SK-N-SH treated with all-trans-retinoic acid at 6 μM for 48 hours (cell line): ENCODE measurements at regions not wholly inside any gene's neighbourhood (a gene's known extent, or its start where the extent isn't known, plus 50 kb on each side); places are given as distances from the start of the nearest gene placed in this dataset.
"Not testable (repeated sequence)": the region's sequence is repeated elsewhere in the genome, so short reads cannot be mapped to it uniquely, and the experiment has no call there.

Experiments
- ATAC-seq: fragments of 200-7000 bp; cut with Tn5 transposase; 3 replicates; pipeline ENCODE4 v1.9.1; 2020; ENCODE audit warnings: mild to moderate bottlenecking, moderate library complexity
- ARNTL ChIP-seq: fragments of 450-650 bp; formaldehyde crosslinking; IDR thresholded peaks from 2 replicates; pipeline ENCODE4 v1.5.0; 2020; ENCODE audit warnings: low read depth, mild to moderate bottlenecking, moderate library complexity, borderline replicate concordance
- BACH2 ChIP-seq: fragments of 250-450 bp; sonication (Bioruptor Pico); IDR thresholded peaks from 2 replicates; pipeline ENCODE4 v1.9.0; 2021; ENCODE audit warnings: mild to moderate bottlenecking, borderline replicate concordance
- CREB5 ChIP-seq: fragments of 250-450 bp; sonication (Bioruptor Pico); IDR thresholded peaks from 2 replicates; pipeline ENCODE4 v1.5.1; 2020; ENCODE audit warnings: low read depth, mild to moderate bottlenecking, moderate library complexity
- CSDC2 ChIP-seq: fragments of 250-450 bp; sonication (Bioruptor Pico); IDR thresholded peaks from 2 replicates; pipeline ENCODE4 v1.5.0; 2020; ENCODE audit warnings: mild to moderate bottlenecking, moderate library complexity
- ESRRG ChIP-seq: fragments of 250-450 bp; sonication (Bioruptor Pico); IDR thresholded peaks from 2 replicates; pipeline ENCODE4 v1.6.1; 2021; ENCODE audit warnings: mild to moderate bottlenecking
- GLIS3 ChIP-seq: fragments of 250-450 bp; sonication (Bioruptor Pico); IDR thresholded peaks from 2 replicates; pipeline ENCODE4 v1.5.0; 2020; ENCODE audit warnings: mild to moderate bottlenecking, moderate library complexity
- ISL1 ChIP-seq: fragments of 250-450 bp; sonication (Bioruptor Pico); IDR thresholded peaks from 2 replicates; pipeline ENCODE4 v2.1.2; 2022; ENCODE audit warnings: mild to moderate bottlenecking, moderate library complexity
- OSR1 ChIP-seq: fragments of 250-450 bp; sonication (Bioruptor Pico); IDR thresholded peaks from 2 replicates; pipeline ENCODE4 v1.8.0; 2022; ENCODE audit warnings: moderate library complexity, mild to moderate bottlenecking, inconsistent platforms
- PATZ1 ChIP-seq: fragments of 250-450 bp; sonication (Bioruptor Pico); IDR thresholded peaks from 2 replicates; pipeline ENCODE4 v1.8.0; 2020; ENCODE audit warnings: mild to moderate bottlenecking, moderate library complexity, borderline replicate concordance
- PPARA ChIP-seq: fragments of 250-450 bp; sonication (Bioruptor Pico); IDR thresholded peaks from 2 replicates; pipeline ENCODE4 v1.5.0; 2020; ENCODE audit warnings: mild to moderate bottlenecking, borderline replicate concordance
- RARB ChIP-seq: fragments of 250-450 bp; sonication (Bioruptor Pico); IDR thresholded peaks from 2 replicates; pipeline ENCODE4 v1.8.0; 2021; ENCODE audit warnings: mild to moderate bottlenecking, moderate library complexity
- SNAI2 ChIP-seq: fragments of 250-450 bp; sonication (Bioruptor Pico); IDR thresholded peaks from 2 replicates; pipeline ENCODE4 v1.5.0; 2020; ENCODE audit warnings: mild to moderate bottlenecking, moderate library complexity
- TCF4 ChIP-seq: fragments of 250-450 bp; sonication (Bioruptor Pico); IDR thresholded peaks from 2 replicates; pipeline ENCODE4 v1.8.0; 2021; ENCODE audit warnings: mild to moderate bottlenecking, moderate library complexity, borderline replicate concordance
- TOX ChIP-seq: fragments of 250-450 bp; sonication (Bioruptor Pico); IDR thresholded peaks from 2 replicates; pipeline ENCODE4 v1.8.0; 2021; ENCODE audit warnings: mild to moderate bottlenecking, moderate library complexity, borderline replicate concordance
- TSHZ2 ChIP-seq: fragments of 250-450 bp; sonication (Bioruptor Pico); IDR thresholded peaks from 2 replicates; pipeline ENCODE4 v1.5.0; 2020; ENCODE audit warnings: mild to moderate bottlenecking, moderate library complexity
- ZC3H10 ChIP-seq: fragments of 250-450 bp; sonication (Bioruptor Pico); IDR thresholded peaks from 2 replicates; pipeline ENCODE4 v1.5.1; 2021; ENCODE audit warnings: mild to moderate bottlenecking, moderate library complexity
- ZFP3 ChIP-seq: fragments of 250-450 bp; sonication (Bioruptor Pico); IDR thresholded peaks from 2 replicates; pipeline ENCODE4 v1.5.0; 2020; ENCODE audit warnings: mild to moderate bottlenecking, moderate library complexity
- ZFP30 ChIP-seq: fragments of 450-650 bp; formaldehyde crosslinking; IDR thresholded peaks from 2 replicates; pipeline ENCODE4 v1.5.0; 2022; ENCODE audit warnings: mild to moderate bottlenecking, moderate library complexity
- ZNF565 ChIP-seq: fragments of 450-650 bp; formaldehyde crosslinking; conservative IDR thresholded peaks from 2 replicates; pipeline ENCODE4 v1.5.0; 2020; ENCODE audit warnings: low read depth, mild to moderate bottlenecking, moderate library complexity
- ZNF70 ChIP-seq: fragments of 450-650 bp; formaldehyde crosslinking; IDR thresholded peaks from 2 replicates; pipeline ENCODE4 v1.5.0; 2020; ENCODE audit warnings: mild to moderate bottlenecking, moderate library complexity
- ZNF8 ChIP-seq: fragments of 450-650 bp; formaldehyde crosslinking; IDR thresholded peaks from 2 replicates; pipeline ENCODE4 v1.5.0; 2020; ENCODE audit warnings: mild to moderate bottlenecking, moderate library complexity
- TF ChIP-seq, protein P1 (sequence below): fragments of 250-450 bp; sonication (Bioruptor Pico); IDR thresholded peaks from 2 replicates; pipeline ENCODE4 v1.5.1; 2021; ENCODE audit warnings: mild to moderate bottlenecking, moderate library complexity
- TF ChIP-seq, protein P2 (sequence below): fragments of 250-450 bp; sonication (Bioruptor Pico); IDR thresholded peaks from 2 replicates; pipeline ENCODE4 v1.8.0; 2021; ENCODE audit warnings: low read depth, mild to moderate bottlenecking, moderate library complexity, borderline replicate concordance

GRCh38 chr13:103884101-103884723 lies 818.0 kb upstream of the SLC10A2 start:
- ATAC-seq, result no peak
- TF ChIP-seq, protein P1, sequence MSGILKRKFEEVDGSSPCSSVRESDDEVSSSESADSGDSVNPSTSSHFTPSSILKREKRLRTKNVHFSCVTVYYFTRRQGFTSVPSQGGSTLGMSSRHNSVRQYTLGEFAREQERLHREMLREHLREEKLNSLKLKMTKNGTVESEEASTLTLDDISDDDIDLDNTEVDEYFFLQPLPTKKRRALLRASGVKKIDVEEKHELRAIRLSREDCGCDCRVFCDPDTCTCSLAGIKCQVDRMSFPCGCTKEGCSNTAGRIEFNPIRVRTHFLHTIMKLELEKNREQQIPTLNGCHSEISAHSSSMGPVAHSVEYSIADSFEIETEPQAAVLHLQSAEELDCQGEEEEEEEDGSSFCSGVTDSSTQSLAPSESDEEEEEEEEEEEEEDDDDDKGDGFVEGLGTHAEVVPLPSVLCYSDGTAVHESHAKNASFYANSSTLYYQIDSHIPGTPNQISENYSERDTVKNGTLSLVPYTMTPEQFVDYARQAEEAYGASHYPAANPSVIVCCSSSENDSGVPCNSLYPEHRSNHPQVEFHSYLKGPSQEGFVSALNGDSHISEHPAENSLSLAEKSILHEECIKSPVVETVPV, result no peak
- TF ChIP-seq ZNF565 (no peak), ZFP3 (CRISPR knock-in tag) (no peak), RARB (CRISPR knock-in tag) (no peak), ZNF8 (no peak), ESRRG (no peak), CREB5 (CRISPR knock-in tag) (no peak)
- TF ChIP-seq, protein P2, sequence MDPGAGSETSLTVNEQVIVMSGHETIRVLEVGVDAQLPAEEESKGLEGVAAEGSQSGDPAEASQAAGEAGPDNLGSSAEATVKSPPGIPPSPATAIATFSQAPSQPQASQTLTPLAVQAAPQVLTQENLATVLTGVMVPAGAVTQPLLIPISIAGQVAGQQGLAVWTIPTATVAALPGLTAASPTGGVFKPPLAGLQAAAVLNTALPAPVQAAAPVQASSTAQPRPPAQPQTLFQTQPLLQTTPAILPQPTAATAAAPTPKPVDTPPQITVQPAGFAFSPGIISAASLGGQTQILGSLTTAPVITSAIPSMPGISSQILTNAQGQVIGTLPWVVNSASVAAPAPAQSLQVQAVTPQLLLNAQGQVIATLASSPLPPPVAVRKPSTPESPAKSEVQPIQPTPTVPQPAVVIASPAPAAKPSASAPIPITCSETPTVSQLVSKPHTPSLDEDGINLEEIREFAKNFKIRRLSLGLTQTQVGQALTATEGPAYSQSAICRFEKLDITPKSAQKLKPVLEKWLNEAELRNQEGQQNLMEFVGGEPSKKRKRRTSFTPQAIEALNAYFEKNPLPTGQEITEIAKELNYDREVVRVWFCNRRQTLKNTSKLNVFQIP (CRISPR knock-in tag), result no peak

GRCh38 chr13:103883698-103884097 lies 817.5 kb upstream of the SLC10A2 start:
- peak; percentile 39 for ATAC-seq
- TF ChIP-seq TCF4 (CRISPR knock-in tag) (no peak), SNAI2 (CRISPR knock-in tag) (0 out of 2 replicates have a peak, but pooled peaks have one; percentile 2)

GRCh38 chr13:103883164-103883563 lies 816.9 kb upstream of the SLC10A2 start:
- 0 out of 2 replicates have a peak, but pooled peaks have one; percentile 26 for TF ChIP-seq TOX (CRISPR knock-in tag)
- no peak for TF ChIP-seq PATZ1 (CRISPR knock-in tag)
- TF ChIP-seq CREB5 (CRISPR knock-in tag), result peak; percentile 53; the same call in 1 of the 2 replicates
- TF ChIP-seq CSDC2 (CRISPR knock-in tag), result no peak
- TF ChIP-seq ESRRG, result no peak
- no peak for TF ChIP-seq ZNF70 (CRISPR knock-in tag)
- no peak for TF ChIP-seq ARNTL (CRISPR knock-in tag)
- TF ChIP-seq, protein P2 (CRISPR knock-in tag), result peak; percentile 47; the same call in 1 of the 2 replicates
- peak; percentile 38; the same call in 1 of the 2 replicates for TF ChIP-seq TCF4 (CRISPR knock-in tag)
- no peak for TF ChIP-seq ZFP3 (CRISPR knock-in tag)
- no peak for TF ChIP-seq ZFP30 (CRISPR knock-in tag)
- TF ChIP-seq RARB (CRISPR knock-in tag), result peak; percentile 22; the same call in 1 of the 2 replicates
- no peak for TF ChIP-seq ZNF565
- TF ChIP-seq OSR1 (CRISPR knock-in tag), result no peak
- TF ChIP-seq SNAI2 (CRISPR knock-in tag), result no peak
- no peak for TF ChIP-seq ZC3H10
- TF ChIP-seq ZNF8, result no peak
- TF ChIP-seq BACH2 (CRISPR knock-in tag), result no peak
- no peak for TF ChIP-seq PPARA (CRISPR knock-in tag)
- TF ChIP-seq TSHZ2, result peak; percentile 92
- TF ChIP-seq ISL1 (CRISPR knock-in tag), result peak; percentile 93
- TF ChIP-seq, protein P1, result no peak
- no peak for TF ChIP-seq GLIS3 (CRISPR knock-in tag)
- peak; percentile 99 for ATAC-seq

DNA sequence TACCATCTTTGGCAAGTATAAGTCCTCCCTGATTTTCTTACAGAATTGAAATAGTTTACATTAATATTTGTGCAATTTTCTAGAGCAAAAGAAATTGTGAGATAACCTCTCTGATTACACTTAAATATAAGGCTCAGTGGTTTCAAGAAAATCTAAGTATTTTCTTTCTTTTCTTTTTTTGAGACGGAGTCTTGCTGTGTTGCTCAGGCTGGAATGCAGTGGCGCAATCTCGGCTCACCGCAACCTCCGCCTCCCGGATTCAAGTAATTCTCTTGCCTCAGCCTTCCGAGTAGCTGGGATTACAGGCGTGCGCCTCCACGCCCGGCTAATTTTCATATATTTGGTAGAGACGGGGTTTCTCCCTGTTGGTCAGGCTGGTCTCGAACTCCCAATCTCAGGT lies 813.9 kb upstream of the SLC10A2 start:
- not testable (repeated sequence) for ATAC-seq
